ENCODE measurements at regions not wholly inside any gene's neighbourhood (a gene's known extent, or its start where the extent isn't known, plus 50 kb on each side); places are given as distances from the start of the nearest gene placed in this dataset.

DNA sequence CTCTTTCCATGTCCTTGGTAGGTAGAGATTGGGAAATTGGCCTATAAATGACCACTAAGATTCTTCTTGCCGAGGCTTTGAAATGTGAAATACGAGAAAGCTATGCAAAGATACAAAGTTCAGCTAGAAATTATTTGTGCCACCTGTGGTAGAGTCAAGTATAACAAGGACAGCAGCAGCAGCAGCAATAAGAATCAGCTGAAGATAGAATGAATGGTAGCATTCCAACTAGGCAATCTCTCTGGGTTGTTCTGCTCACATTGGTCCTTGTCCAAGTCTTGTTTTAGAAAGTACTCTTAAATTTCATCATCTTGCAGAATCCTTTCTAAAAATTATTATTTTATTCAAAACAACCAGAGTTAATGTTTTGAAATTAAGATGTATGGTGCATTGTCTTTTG, 67.8 kb upstream of the PCDH10 start:
- no peaks in the 10 kb centered on the region for H3K27me3 ChIP-seq (replicated peaks in 1 of 7)
- intact Hi-C loops (cut with DNase I; ENCODE audit: low total_unique reads): no loop called here
- H3K4me3 ChIP-seq: no peak overlapping the region
- DNase-seq: no peak
- peaks cover 0 to 15% (median 7%) of the 10 kb centered on the region in 8 donors for H3K9me3 ChIP-seq
- no peak overlapping the region for H3K27ac ChIP-seq
- TF ChIP-seq POLR2AphosphoS5 (IDR thresholded peaks at IDR 0.05) (no peak), POLR2A (IDR thresholded peaks at IDR 0.05) (no peak)
- TF ChIP-seq, protein P1, sequence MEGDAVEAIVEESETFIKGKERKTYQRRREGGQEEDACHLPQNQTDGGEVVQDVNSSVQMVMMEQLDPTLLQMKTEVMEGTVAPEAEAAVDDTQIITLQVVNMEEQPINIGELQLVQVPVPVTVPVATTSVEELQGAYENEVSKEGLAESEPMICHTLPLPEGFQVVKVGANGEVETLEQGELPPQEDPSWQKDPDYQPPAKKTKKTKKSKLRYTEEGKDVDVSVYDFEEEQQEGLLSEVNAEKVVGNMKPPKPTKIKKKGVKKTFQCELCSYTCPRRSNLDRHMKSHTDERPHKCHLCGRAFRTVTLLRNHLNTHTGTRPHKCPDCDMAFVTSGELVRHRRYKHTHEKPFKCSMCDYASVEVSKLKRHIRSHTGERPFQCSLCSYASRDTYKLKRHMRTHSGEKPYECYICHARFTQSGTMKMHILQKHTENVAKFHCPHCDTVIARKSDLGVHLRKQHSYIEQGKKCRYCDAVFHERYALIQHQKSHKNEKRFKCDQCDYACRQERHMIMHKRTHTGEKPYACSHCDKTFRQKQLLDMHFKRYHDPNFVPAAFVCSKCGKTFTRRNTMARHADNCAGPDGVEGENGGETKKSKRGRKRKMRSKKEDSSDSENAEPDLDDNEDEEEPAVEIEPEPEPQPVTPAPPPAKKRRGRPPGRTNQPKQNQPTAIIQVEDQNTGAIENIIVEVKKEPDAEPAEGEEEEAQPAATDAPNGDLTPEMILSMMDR (IDR thresholded peaks at IDR 0.05 in 8 of 11, conservative IDR thresholded peaks at IDR 0.05 in 3 of 11): no peak
- no peaks in the 10 kb centered on the region for H3K4me1 ChIP-seq
- WGBS, 5 donors: 58 to 90% (median 68%) methylated on average over 2 of the region's 2 CpGs
- H3K36me3 ChIP-seq: no peaks in the 10 kb centered on the region

DNA sequence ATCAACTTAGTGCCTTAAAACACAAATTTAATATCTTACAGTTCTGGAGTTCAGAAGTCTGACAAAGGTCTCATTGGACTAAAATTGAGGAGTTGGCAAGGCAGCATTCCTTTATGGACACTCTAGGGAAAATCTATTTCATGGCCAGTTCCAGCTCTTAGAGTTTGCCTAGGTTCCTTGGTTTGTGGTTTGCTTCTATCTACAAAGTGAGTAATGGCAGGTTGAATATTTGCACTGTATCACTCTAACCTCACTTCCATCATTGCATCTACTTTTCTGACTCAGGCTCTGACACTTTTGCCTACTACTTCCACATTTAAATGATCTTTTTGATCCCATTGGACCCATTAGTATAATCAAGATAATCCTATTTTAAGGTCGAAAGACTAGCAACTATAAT, 64.7 kb upstream of the PCDH10 start:
- H3K27me3 ChIP-seq (replicated peaks in 1 of 7): no peaks in the 10 kb centered on the region
- H3K4me3 ChIP-seq: no peak overlapping the region
- DNase-seq: no peak
- intact Hi-C loops (cut with DNase I; ENCODE audit: low total_unique reads): no loop called here
- H3K27ac ChIP-seq: no peak overlapping the region
- WGBS, 5 donors: 68 to 86% (median 76%) methylated on average over 1 of the region's 1 CpG
- TF ChIP-seq, protein P1 (IDR thresholded peaks at IDR 0.05 in 8 of 11, conservative IDR thresholded peaks at IDR 0.05 in 3 of 11): no peak
- TF ChIP-seq POLR2AphosphoS5 (IDR thresholded peaks at IDR 0.05): no peak
- no peak for TF ChIP-seq POLR2A (IDR thresholded peaks at IDR 0.05)
- no peaks in the 10 kb centered on the region for H3K4me1 ChIP-seq
- H3K36me3 ChIP-seq: no peaks in the 10 kb centered on the region
- no peaks in the 10 kb centered on the region for H3K9me3 ChIP-seq

DNA sequence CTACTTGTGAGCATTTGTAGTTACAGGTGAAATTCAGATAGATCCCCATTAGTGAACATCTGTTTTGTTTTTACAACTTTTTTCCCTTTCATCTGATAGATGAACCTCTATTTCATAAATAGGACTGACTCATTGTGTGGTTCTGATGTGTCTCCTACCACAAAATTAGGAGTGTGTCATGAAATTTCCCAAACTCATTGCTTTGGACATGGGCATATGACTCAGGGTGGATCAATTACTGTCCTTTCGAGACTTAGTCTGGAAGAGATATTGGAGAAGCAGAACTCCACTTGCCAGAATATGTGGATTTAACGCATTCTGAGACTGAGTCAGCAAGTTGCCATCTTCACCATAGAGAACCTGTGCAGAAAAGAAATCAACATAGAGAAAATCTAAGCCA, 53.5 kb upstream of the PCDH10 start:
- Histone ChIP-seq H3K36me3 (no peaks in the 10 kb centered on the region), H3K27me3 (replicated peaks in 1 of 7) (no peaks in the 10 kb centered on the region), H3K4me3 (no peak overlapping the region), H3K9me3 (peaks cover 0 to under 1% (median 0%) of the 10 kb centered on the region in 8 donors), H3K4me1 (no peaks in the 10 kb centered on the region), H3K27ac (no peak overlapping the region)
- DNase-seq: no peak
- WGBS, 5 donors: 74 to 89% (median 80%) methylated on average over 2 of the region's 2 CpGs
- intact Hi-C loops (cut with DNase I; ENCODE audit: low total_unique reads): no loop called here
- no peak for TF ChIP-seq POLR2AphosphoS5 (IDR thresholded peaks at IDR 0.05)
- TF ChIP-seq, protein P1 (IDR thresholded peaks at IDR 0.05 in 8 of 11, conservative IDR thresholded peaks at IDR 0.05 in 3 of 11): no peak
- TF ChIP-seq POLR2A (IDR thresholded peaks at IDR 0.05): no peak

DNA sequence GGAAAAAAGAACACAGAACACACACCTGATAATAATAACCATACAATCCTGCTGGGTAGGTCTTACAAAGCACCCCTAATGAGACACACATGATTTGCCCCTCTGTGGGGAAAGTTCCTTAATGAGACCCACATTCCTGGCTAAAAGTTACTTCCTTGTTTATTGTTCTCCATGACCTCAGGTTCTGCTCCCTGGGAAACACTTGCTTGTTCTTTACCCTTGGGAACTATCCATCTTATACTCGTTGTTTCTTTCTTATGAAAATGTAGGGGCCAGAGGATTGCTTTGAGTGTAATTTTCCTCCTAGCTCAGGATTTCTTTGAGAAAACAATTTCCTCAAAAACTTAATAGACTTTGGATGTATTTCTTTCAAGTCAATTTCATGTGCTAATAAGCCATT, 52.1 kb upstream of the PCDH10 start:
- intact Hi-C loops (cut with DNase I; ENCODE audit: low total_unique reads): no loop called here
- Histone ChIP-seq H3K4me3 (no peak overlapping the region), H3K27ac (no peak overlapping the region), H3K36me3 (no peaks in the 10 kb centered on the region), H3K9me3 (no peaks in the 10 kb centered on the region), H3K4me1 (no peaks in the 10 kb centered on the region), H3K27me3 (replicated peaks in 1 of 7) (no peaks in the 10 kb centered on the region)
- TF ChIP-seq POLR2A (IDR thresholded peaks at IDR 0.05) (no peak), POLR2AphosphoS5 (IDR thresholded peaks at IDR 0.05) (no peak)
- TF ChIP-seq, protein P1 (IDR thresholded peaks at IDR 0.05 in 8 of 11, conservative IDR thresholded peaks at IDR 0.05 in 3 of 11): no peak
- WGBS, 5 donors: 18 to 46% (median 24%) methylated on average over 1 of the region's 1 CpG
- no peak for DNase-seq

Small RNA genes in the stretch of these regions (small RNA-seq; reads per million reads assigned to genes)
- gene AC096711.1: 0 reads per million in 4 donors

Measured in spleen (tissue), 11 donors.